ENCODE measurements at regions not wholly inside any gene's neighbourhood (a gene's known extent, or its start where the extent isn't known, plus 50 kb on each side); places are given as distances from the start of the nearest gene placed in this dataset.

GRCh38 chr11:131195661-131196517 is 174.5 kb upstream of the NTM start:
- DNase-seq, result no peak

- DNase-seq, result no peak
Measured at GRCh38 chr11:131198161-131199014, 172.0 kb upstream of the NTM start.

GRCh38 chr11:131199015-131199280 is 171.5 kb upstream of the NTM start:
- no peak for DNase-seq

- no peak for DNase-seq
Measured at GRCh38 chr11:131201674-131202073, 168.7 kb upstream of the NTM start.

GRCh38 chr11:131203040-131203439 is 167.4 kb upstream of the NTM start:
- DNase-seq, result no peak

- DNase-seq, result no peak
Measured at GRCh38 chr11:131204282-131204681, 166.1 kb upstream of the NTM start.

GRCh38 chr11:131204765-131205380 is 165.5 kb upstream of the NTM start:
- no peak for DNase-seq

GRCh38 chr11:131206671-131207070 is 163.7 kb upstream of the NTM start:
- DNase-seq, result no peak

- DNase-seq, result no peak
Measured at GRCh38 chr11:131207901-131208300, 162.5 kb upstream of the NTM start.

- no peak for DNase-seq
Measured at GRCh38 chr11:131217313-131218310, 152.8 kb upstream of the NTM start.

GRCh38 chr11:131218542-131218941 is 151.9 kb upstream of the NTM start:
- DNase-seq, result no peak

GRCh38 chr11:131219646-131220045 is 150.8 kb upstream of the NTM start:
- no peak for DNase-seq

GRCh38 chr11:131223198-131223991 is 147.0 kb upstream of the NTM start:
- no peak for DNase-seq

GRCh38 chr11:131228378-131228777 is 142.0 kb upstream of the NTM start:
- DNase-seq, result no peak

- no peak for DNase-seq
Measured at GRCh38 chr11:131229221-131229620, 141.2 kb upstream of the NTM start.

- no peak for DNase-seq
Measured at GRCh38 chr11:131231317-131231940, 139.0 kb upstream of the NTM start.

- DNase-seq, result no peak
Measured at GRCh38 chr11:131232261-131232660, 138.2 kb upstream of the NTM start.

GRCh38 chr11:131234221-131234620 is 136.2 kb upstream of the NTM start:
- DNase-seq, result no peak

- no peak for DNase-seq
Measured at GRCh38 chr11:131235328-131236298, 134.8 kb upstream of the NTM start.

GRCh38 chr11:131240421-131240820 is 130.0 kb upstream of the NTM start:
- DNase-seq, result no peak
